ENCODE measurements at regions not wholly inside any gene's neighbourhood (a gene's known extent, or its start where the extent isn't known, plus 50 kb on each side); places are given as distances from the start of the nearest gene placed in this dataset.
A peak's percentile ranks its signal among the peaks of the same experiment; 100 is the strongest.

DNA sequence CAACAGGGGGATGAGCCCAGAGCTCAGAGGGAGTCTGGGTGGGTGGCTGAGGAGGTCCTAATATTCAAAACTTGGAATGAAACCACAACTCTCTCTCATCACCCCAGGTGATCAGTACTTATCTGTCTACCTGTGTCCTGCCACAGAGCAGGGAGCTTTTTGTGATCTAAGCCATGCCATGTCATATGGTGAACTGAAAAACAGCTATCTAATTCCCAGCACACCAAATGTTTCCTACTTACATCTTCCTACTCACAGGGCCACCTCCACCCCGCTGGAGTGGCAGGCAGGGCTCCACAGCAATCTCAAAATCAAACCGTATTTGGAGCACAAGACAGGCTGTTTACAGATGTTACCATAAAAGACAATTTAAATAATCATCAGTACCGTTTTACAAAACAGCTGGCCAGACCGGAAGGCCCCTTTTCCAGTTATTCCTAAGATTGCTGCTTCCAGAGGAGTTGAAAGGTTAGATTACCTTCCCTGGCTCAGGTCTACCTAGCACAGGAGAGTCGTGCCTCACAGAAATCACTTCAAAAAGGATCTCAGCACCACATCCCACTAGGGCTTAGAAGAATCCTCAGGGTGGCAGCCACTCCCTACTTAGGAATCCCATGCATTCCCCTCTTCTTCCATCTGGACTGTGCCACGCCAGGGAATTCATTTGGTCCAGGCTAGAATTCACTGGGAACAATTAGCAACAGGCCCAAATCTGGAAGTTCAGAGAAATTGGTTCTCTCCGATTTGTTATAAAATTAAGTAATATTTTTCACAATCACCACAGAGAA is 226.6 kb upstream of the IL12A start:
- H3K36me3 ChIP-seq (ENCODE audit: control insufficient read depth, insufficient read depth, low read length, severe bottlenecking) = no peaks in the 10 kb centered on the region
- no peak overlapping the region for H3K4me3 ChIP-seq (ENCODE audit: low read length)
- no peak overlapping the region for H3K9ac ChIP-seq (ENCODE audit: low read length)
- H3K27me3 ChIP-seq (replicated peaks; ENCODE audit: control insufficient read depth, insufficient read depth, low read length) = no peaks in the 10 kb centered on the region
- H3K4me1 ChIP-seq (ENCODE audit: control insufficient read depth, insufficient read depth, low read length) = peaks cover 16% of the 10 kb centered on the region
- H3K9me3 ChIP-seq (ENCODE audit: control insufficient read depth, low read length) = no peaks in the 10 kb centered on the region
- DNase-seq (ENCODE audit: low read depth) = peak; percentile 58

DNA sequence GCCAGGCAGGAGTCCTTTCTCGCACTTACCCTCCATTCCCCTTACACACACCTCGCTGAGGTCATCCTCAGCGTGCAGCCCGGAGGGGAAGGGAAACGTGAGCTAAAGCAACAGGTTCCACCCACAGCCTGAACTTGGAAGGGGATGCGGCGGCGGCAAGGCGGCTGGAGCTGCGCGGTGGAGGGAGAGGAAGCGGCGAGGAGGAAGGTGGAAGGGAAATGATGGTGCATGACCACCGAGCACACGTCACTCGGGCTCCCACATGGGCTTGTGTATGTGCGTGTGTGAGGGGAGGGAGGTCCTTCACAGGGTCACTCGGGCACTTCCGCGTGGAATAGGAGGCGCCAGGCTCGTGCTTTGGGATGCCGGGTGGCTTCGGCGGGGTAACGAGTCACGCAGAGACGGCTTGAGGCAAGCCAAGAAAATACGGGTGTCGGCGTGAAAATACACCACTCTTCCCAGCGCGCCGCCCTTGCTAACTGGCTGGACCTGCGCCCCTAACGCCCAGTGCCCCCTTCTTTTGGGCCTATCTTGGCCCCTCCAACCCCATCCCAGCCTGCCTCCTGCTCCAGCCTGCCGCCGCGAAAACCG is 225.5 kb upstream of the IL12A start:
- H3K9ac ChIP-seq (ENCODE audit: low read length) = peak overlapping the region; percentile 86
- DNase-seq (ENCODE audit: low read depth) = peak; percentile 85

DNA sequence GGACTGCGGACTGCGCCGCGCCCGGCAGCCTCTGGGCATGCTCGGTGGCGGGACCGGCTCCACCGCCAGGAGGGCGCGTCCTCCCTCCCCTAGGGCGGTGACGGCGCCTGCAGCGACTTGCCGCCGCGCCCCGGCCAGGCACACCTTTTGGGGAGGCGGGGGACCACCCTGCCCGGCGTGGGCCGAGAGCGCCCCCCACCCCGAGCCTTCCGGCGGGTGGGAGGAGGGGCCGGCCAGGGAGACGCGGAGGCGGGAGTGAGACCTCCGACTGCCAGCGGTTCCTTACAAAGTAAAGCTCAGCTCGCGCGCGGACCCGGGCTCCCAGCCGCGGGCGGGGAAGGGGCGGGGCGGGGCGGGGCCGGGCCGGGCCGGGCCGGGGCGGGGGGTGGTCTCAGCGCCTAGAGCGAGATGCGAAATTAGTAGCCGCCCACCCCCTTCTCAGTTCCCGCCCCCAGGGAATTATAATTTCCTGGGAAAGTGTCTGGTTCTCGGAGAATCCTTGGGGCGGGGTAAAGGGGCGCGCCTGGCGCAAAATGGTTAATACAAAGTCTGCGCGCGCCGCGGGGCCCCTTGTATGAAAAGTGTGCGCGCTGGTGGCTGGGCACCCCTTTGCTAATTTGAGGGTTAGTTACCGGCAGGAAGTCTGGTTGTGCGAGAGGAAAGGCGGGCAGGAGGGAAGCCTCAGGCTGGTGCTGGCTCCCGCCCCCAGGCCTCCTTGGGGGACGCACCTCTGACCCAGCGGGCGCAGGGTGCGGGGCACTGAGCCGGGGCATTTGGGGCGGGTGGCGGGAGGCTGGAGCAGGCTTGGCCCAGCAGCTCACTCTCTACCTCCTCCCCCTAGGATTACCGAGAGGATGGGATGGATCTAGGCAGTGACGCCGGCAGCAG is 224.8 kb upstream of the IL12A start:
- peak overlapping the region; percentile 86 for H3K9ac ChIP-seq (ENCODE audit: low read length)
- H3K9me3 ChIP-seq (ENCODE audit: control insufficient read depth, low read length) = no peaks in the 10 kb centered on the region
- H3K4me1 ChIP-seq (ENCODE audit: control insufficient read depth, insufficient read depth, low read length) = peaks cover 16% of the 10 kb centered on the region
- no peaks in the 10 kb centered on the region for H3K36me3 ChIP-seq (ENCODE audit: control insufficient read depth, insufficient read depth, low read length, severe bottlenecking)
- H3K4me3 ChIP-seq (ENCODE audit: low read length) = peak overlapping the region; percentile 88
- H3K27me3 ChIP-seq (replicated peaks; ENCODE audit: control insufficient read depth, insufficient read depth, low read length) = no peaks in the 10 kb centered on the region
- peak; percentile 86 for DNase-seq (ENCODE audit: low read depth)

More for the DNA sequence above, 225.5 kb upstream of the IL12A start:
- Histone ChIP-seq H3K36me3 (ENCODE audit: control insufficient read depth, insufficient read depth, low read length, severe bottlenecking) (no peaks in the 10 kb centered on the region), H3K27me3 (replicated peaks; ENCODE audit: control insufficient read depth, insufficient read depth, low read length) (no peaks in the 10 kb centered on the region), H3K9me3 (ENCODE audit: control insufficient read depth, low read length) (no peaks in the 10 kb centered on the region), H3K4me1 (ENCODE audit: control insufficient read depth, insufficient read depth, low read length) (peaks cover 16% of the 10 kb centered on the region), H3K4me3 (ENCODE audit: low read length) (peak overlapping the region; percentile 87)

DNA sequence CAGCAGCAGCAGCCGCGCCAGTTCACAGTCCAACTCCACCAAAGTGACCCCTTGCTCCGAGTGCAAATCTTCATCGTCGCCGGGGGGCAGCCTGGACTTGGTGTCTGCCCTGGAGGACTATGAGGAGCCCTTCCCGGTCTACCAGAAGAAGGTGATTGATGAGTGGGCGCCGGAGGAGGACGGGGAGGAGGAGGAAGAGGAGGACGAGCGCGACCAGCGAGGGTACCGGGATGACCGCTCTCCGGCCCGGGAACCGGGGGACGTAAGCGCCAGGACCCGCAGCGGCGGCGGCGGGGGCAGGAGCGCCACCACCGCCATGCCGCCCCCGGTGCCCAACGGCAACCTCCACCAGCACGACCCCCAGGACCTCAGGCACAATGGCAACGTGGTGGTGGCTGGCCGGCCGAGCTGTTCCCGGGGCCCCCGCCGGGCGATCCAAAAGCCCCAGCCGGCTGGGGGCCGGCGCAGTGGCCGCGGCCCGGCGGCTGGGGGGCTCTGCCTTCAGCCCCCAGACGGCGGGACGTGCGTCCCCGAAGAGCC is 224.1 kb upstream of the IL12A start:
- DNase-seq (ENCODE audit: low read depth) = no peak
- H3K4me3 ChIP-seq (ENCODE audit: low read length) = peak overlapping the region; percentile 88
- H3K9me3 ChIP-seq (ENCODE audit: control insufficient read depth, low read length) = no peaks in the 10 kb centered on the region
- peak overlapping the region; percentile 85 for H3K9ac ChIP-seq (ENCODE audit: low read length)
- H3K27me3 ChIP-seq (replicated peaks; ENCODE audit: control insufficient read depth, insufficient read depth, low read length) = no peaks in the 10 kb centered on the region
- H3K4me1 ChIP-seq (ENCODE audit: control insufficient read depth, insufficient read depth, low read length) = peaks cover 16% of the 10 kb centered on the region
- H3K36me3 ChIP-seq (ENCODE audit: control insufficient read depth, insufficient read depth, low read length, severe bottlenecking) = no peaks in the 10 kb centered on the region

DNA sequence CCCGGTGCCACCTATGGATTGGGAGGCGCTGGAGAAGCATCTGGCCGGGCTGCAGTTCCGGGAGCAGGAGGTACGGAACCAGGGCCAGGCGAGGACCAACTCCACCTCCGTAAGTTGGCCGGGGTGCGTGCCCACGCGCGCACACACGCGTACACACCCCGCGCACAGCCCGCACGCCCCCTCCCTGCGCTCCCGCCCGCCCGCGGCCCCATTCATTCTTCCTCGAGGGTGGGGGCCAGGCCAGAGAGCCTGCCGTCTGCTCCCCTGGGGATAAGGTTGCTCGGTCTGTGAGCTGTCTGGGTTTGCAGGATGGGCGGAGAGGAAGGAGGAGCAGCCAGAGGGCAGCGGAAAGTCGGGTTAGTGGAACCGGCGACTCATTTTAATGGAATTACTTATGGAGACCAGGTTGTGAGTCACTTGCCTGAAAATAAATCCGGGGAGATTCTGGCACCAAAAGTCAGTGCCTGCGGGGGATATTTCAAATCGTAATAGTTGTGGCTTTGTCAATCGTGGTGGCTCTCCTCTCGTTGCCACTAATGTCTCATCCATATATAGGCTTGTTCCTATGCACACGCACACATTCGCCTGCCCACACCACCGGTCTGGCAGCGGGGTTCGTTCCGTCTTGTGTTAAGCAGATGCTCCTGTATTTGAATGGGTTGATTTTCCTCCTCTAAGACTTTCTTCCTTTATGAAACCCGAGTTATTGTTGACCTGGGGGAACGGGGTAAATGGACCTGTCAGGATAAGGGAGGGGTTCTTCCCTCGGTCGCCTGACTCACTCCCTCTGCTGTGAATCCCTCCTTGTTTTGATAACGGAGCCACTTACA is 223.4 kb upstream of the IL12A start:
- no peaks in the 10 kb centered on the region for H3K27me3 ChIP-seq (replicated peaks; ENCODE audit: control insufficient read depth, insufficient read depth, low read length)
- no peaks in the 10 kb centered on the region for H3K9me3 ChIP-seq (ENCODE audit: control insufficient read depth, low read length)
- peaks cover 16% of the 10 kb centered on the region for H3K4me1 ChIP-seq (ENCODE audit: control insufficient read depth, insufficient read depth, low read length)
- DNase-seq (ENCODE audit: low read depth) = peak; percentile 97
- H3K36me3 ChIP-seq (ENCODE audit: control insufficient read depth, insufficient read depth, low read length, severe bottlenecking) = no peaks in the 10 kb centered on the region
- peak overlapping the region; percentile 88 for H3K4me3 ChIP-seq (ENCODE audit: low read length)
- H3K9ac ChIP-seq (ENCODE audit: low read length) = peak overlapping the region; percentile 85

DNA sequence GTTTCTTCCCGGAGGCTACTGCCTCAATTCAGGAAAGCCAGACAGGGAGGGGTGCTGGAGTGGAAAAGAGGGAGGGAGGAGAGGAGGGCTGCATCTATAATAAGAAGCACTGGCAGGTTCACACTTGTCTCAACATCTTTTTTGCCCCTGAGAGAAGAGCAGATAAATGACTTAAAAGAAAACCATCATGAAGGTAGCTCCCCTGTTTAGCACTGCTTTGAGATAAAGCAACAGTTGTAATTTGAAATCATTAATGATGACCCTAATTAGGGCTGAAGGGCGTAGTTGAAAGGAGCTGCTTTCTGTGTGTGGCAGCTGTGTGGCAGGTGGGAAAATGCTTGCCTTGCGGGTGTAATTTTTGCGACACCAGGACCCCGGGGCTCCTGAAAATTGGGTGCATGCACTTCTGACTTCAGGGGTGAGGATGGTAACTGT is 222.8 kb upstream of the IL12A start:
- no peaks in the 10 kb centered on the region for H3K36me3 ChIP-seq (ENCODE audit: control insufficient read depth, insufficient read depth, low read length, severe bottlenecking)
- H3K4me3 ChIP-seq (ENCODE audit: low read length) = peak overlapping the region; percentile 88
- H3K9me3 ChIP-seq (ENCODE audit: control insufficient read depth, low read length) = no peaks in the 10 kb centered on the region
- no peaks in the 10 kb centered on the region for H3K27me3 ChIP-seq (replicated peaks; ENCODE audit: control insufficient read depth, insufficient read depth, low read length)
- H3K4me1 ChIP-seq (ENCODE audit: control insufficient read depth, insufficient read depth, low read length) = peaks cover 16% of the 10 kb centered on the region
- peak overlapping the region; percentile 85 for H3K9ac ChIP-seq (ENCODE audit: low read length)
- DNase-seq (ENCODE audit: low read depth) = no peak

- Histone ChIP-seq H3K4me1 (ENCODE audit: control insufficient read depth, insufficient read depth, low read length) (peaks cover 16% of the 10 kb centered on the region), H3K27me3 (replicated peaks; ENCODE audit: control insufficient read depth, insufficient read depth, low read length) (no peaks in the 10 kb centered on the region), H3K9me3 (ENCODE audit: control insufficient read depth, low read length) (no peaks in the 10 kb centered on the region), H3K9ac (ENCODE audit: low read length) (no peak overlapping the region), H3K36me3 (ENCODE audit: control insufficient read depth, insufficient read depth, low read length, severe bottlenecking) (no peaks in the 10 kb centered on the region), H3K4me3 (ENCODE audit: low read length) (peak overlapping the region; percentile 88)
- DNase-seq (ENCODE audit: low read depth) = peak; percentile 62
Measured at GRCh38 chr3:159766563-159767185, 222.0 kb upstream of the IL12A start.

GRCh38 chr3:159770998-159771397 is 217.6 kb upstream of the IL12A start:
- Histone ChIP-seq H3K27me3 (replicated peaks; ENCODE audit: control insufficient read depth, insufficient read depth, low read length) (no peaks in the 10 kb centered on the region), H3K9me3 (ENCODE audit: control insufficient read depth, low read length) (no peaks in the 10 kb centered on the region), H3K4me1 (ENCODE audit: control insufficient read depth, insufficient read depth, low read length) (peaks cover 10% of the 10 kb centered on the region), H3K4me3 (ENCODE audit: low read length) (no peak overlapping the region), H3K36me3 (ENCODE audit: control insufficient read depth, insufficient read depth, low read length, severe bottlenecking) (no peaks in the 10 kb centered on the region), H3K9ac (ENCODE audit: low read length) (no peak overlapping the region)
- peak; percentile 16 for DNase-seq (ENCODE audit: low read depth)

DNA sequence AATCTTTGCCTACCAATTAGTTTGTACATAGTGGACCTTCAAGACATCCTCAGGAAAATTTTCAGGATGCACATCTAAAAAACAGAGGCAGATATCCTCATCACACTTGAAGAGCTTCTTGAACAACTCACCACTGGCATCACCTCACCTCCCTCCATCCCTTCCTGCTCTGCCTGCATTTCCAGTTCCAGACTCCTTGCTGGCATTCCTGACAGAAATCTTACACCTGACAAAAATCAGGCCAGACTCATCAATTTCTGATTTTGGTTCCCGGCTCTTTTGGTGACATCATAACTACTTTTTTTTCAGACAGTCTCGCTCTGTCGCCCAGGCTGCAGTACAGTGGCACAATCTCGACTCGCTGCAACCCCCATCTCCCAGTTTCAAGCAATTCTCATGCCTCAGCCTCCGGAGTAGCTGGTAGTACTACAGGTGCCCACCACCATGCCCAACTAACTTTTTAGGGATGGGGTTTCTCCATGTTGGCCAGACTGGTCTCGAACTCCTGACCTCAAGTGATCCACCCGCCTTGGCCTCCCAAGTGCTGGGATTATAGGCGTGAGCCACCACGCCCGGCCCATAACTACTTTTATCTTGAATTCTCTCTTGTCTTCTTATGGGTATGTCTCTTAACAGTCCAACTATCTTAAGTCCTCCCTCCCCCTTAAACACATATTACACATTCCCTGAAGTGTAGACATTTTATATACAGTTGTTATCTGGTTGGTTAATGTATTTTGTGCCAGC is 216.6 kb upstream of the IL12A start:
- no peak for DNase-seq (ENCODE audit: low read depth)
- H3K27me3 ChIP-seq (replicated peaks; ENCODE audit: control insufficient read depth, insufficient read depth, low read length) = no peaks in the 10 kb centered on the region
- no peak overlapping the region for H3K9ac ChIP-seq (ENCODE audit: low read length)
- peaks cover 16% of the 10 kb centered on the region for H3K4me1 ChIP-seq (ENCODE audit: control insufficient read depth, insufficient read depth, low read length)
- H3K9me3 ChIP-seq (ENCODE audit: control insufficient read depth, low read length) = no peaks in the 10 kb centered on the region
- no peak overlapping the region for H3K4me3 ChIP-seq (ENCODE audit: low read length)
- H3K36me3 ChIP-seq (ENCODE audit: control insufficient read depth, insufficient read depth, low read length, severe bottlenecking) = no peaks in the 10 kb centered on the region

DNA sequence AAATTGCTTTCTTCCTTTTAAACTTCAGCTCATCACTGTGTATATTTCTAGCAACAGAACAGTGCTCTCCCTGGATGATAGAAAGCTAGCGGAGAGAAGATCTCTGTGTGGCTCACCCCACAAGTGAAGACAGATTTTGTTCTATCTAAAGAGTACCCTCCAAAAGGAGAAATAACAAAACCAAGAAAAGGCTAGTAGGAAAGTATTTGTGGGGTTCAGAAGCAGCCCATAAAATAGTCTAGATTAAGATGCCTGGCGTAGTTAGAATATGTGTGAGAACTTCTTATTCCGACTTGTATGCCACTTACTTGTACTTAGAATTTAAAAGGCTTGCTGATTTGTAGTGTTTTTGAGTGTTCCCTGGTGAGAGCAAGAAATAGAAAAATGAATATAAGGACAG is 214.9 kb upstream of the IL12A start:
- H3K9me3 ChIP-seq (ENCODE audit: control insufficient read depth, low read length) = no peaks in the 10 kb centered on the region
- no peak overlapping the region for H3K9ac ChIP-seq (ENCODE audit: low read length)
- peaks cover 16% of the 10 kb centered on the region for H3K4me1 ChIP-seq (ENCODE audit: control insufficient read depth, insufficient read depth, low read length)
- H3K4me3 ChIP-seq (ENCODE audit: low read length) = no peak overlapping the region
- H3K36me3 ChIP-seq (ENCODE audit: control insufficient read depth, insufficient read depth, low read length, severe bottlenecking) = no peaks in the 10 kb centered on the region
- no peak for DNase-seq (ENCODE audit: low read depth)
- H3K27me3 ChIP-seq (replicated peaks; ENCODE audit: control insufficient read depth, insufficient read depth, low read length) = no peaks in the 10 kb centered on the region

Measured in adipocyte (in vitro differentiated cells).